Prostate gland (tissue), 2 donors: ENCODE measurements at regions not wholly inside any gene's neighbourhood (a gene's known extent, or its start where the extent isn't known, plus 50 kb on each side); places are given as distances from the start of the nearest gene placed in this dataset.

ENCODE experiments used
- DNase-seq: peaks from one replicate; pipeline ENCODE4 v3.0.0-alpha.2; 2019; ENCODE audit warnings: low spot score
- H3K27ac ChIP-seq, 2 donors: fragments of 200-600 bp; sonication (generic); 2 replicates each; pipeline ENCODE4 v1.5.1; 2017 to 2019
- H3K27me3 ChIP-seq: fragments of 200-600 bp; sonication (generic); replicated peaks from 2 replicates; pipeline ENCODE4 v1.5.1; 2019; ENCODE audit not compliant: insufficient read depth
- H3K36me3 ChIP-seq, 2 donors: fragments of 200-600 bp; sonication (generic); 1 replicate in 1 of 2; 2 replicates in 1 of 2; pipeline versions ENCODE4 v1.5.1 to v1.8.1; 2017 to 2019
- H3K4me1 ChIP-seq: fragments of 200-600 bp; sonication (generic); replicated peaks from 2 replicates; pipeline ENCODE4 v1.5.1; 2019
- H3K4me3 ChIP-seq, 2 donors: fragments of 200-600 bp; sonication (generic); 2 replicates each; pipeline ENCODE4 v1.5.1; 2017 to 2019
- H3K9me3 ChIP-seq: fragments of 200-600 bp; sonication (generic); 2 replicates; pipeline ENCODE4 v1.5.1; 2017
- POLR2A ChIP-seq: fragments of 450-650 bp; IDR thresholded peaks from one replicate; pipeline ENCODE4 v1.6.1; 2016; ENCODE audit warnings: antibody characterized with exemption, mild to moderate bottlenecking
- POLR2AphosphoS5 ChIP-seq: sonication (generic); formaldehyde crosslinking; IDR thresholded peaks from one replicate; pipeline ENCODE4 v1.6.1; 2017; ENCODE audit warnings: antibody characterized with exemption
- WGBS: methylation state at CpG from one replicate; pipeline ENCODE4 v1.1.5; 2018; 5-methylcytosine and 5-hydroxymethylcytosine counted together
- intact Hi-C: fragments of 100-400 bp; cut with DNase I; formaldehyde crosslinking; loops from one replicate; pipeline ENCODE4 v1.14.2; 2022
- TF ChIP-seq, protein P1 (sequence below), 4 experiments: fragments of 200-600 bp in 2 of 4; fragments of 450-650 bp in 2 of 4; sonication (generic) in 2 of 4; IDR thresholded peaks; 1 replicate in 3 of 4; 2 replicates in 1 of 4; pipeline ENCODE4 v1.5.1; 2016 to 2019; ENCODE audit warnings: antibody characterized with exemption in 4 of 4, mild to moderate bottlenecking in 2 of 4, moderate library complexity in 2 of 4

GRCh38 chr10:88063861-88064557 is 200.6 kb downstream of the PTEN start:
- Histone ChIP-seq H3K27me3 (no peaks in the 10 kb centered on the region), H3K27ac (peak overlapping the region in 1 of 2 donors; percentile 54), H3K4me3 (no peak overlapping the region), H3K36me3 (no peaks in the 10 kb centered on the region), H3K4me1 (no peaks in the 10 kb centered on the region), H3K9me3 (no peaks in the 10 kb centered on the region)
- DNase-seq: no peak
- 37% methylated on average over 4 of the region's 4 CpGs for WGBS
- TF ChIP-seq, protein P1, sequence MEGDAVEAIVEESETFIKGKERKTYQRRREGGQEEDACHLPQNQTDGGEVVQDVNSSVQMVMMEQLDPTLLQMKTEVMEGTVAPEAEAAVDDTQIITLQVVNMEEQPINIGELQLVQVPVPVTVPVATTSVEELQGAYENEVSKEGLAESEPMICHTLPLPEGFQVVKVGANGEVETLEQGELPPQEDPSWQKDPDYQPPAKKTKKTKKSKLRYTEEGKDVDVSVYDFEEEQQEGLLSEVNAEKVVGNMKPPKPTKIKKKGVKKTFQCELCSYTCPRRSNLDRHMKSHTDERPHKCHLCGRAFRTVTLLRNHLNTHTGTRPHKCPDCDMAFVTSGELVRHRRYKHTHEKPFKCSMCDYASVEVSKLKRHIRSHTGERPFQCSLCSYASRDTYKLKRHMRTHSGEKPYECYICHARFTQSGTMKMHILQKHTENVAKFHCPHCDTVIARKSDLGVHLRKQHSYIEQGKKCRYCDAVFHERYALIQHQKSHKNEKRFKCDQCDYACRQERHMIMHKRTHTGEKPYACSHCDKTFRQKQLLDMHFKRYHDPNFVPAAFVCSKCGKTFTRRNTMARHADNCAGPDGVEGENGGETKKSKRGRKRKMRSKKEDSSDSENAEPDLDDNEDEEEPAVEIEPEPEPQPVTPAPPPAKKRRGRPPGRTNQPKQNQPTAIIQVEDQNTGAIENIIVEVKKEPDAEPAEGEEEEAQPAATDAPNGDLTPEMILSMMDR (IDR thresholded peaks at IDR 0.05): no peak
- no peak for TF ChIP-seq POLR2AphosphoS5
- TF ChIP-seq POLR2A: no peak
- intact Hi-C loops: no loop called here

DNA sequence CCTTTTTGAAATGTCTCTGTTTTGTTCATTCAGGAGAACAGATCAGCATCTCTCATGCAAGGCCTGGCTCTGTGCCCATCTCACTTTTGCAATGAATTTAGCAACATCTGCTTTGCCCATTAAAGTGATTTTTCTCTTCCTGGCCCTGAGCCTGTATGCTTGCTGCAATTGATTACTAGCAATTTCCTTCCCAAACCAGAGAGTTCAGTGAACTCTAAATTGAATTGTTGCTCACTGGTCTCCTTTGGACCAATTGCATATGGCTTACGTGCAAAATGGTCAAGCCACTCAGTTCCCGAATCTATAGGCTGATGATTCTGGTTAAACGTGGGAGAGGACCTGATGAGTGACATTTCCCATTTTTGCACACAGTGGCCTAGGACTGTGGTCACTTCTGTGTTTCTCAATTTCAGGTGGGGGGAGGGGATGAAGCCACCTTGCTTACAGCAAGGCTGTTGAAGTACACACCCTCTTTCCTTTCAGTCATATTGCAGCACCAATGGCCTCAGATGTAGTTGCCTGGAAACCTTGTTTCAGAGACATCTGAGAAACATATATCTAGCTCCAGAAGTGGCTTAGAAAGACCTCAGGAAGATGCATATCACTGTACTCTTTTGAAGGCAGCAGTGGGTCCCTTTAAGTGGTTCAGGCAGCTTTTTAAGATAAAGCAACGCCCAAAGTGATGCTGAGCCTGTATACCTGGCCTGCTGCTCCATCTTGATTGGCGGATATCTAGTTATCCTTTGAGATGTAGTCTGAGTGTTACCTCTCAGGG is 201.4 kb downstream of the PTEN start:
- DNase-seq: no peak
- Histone ChIP-seq H3K4me3 (no peak overlapping the region), H3K27ac (no peak overlapping the region), H3K36me3 (no peaks in the 10 kb centered on the region), H3K4me1 (no peaks in the 10 kb centered on the region), H3K27me3 (no peaks in the 10 kb centered on the region), H3K9me3 (no peaks in the 10 kb centered on the region)
- intact Hi-C loops: no loop called here
- TF ChIP-seq, protein P1 (IDR thresholded peaks at IDR 0.05): no peak
- TF ChIP-seq POLR2AphosphoS5 (no peak), POLR2A (no peak)
- 82% methylated on average over 5 of the region's 5 CpGs for WGBS

DNA sequence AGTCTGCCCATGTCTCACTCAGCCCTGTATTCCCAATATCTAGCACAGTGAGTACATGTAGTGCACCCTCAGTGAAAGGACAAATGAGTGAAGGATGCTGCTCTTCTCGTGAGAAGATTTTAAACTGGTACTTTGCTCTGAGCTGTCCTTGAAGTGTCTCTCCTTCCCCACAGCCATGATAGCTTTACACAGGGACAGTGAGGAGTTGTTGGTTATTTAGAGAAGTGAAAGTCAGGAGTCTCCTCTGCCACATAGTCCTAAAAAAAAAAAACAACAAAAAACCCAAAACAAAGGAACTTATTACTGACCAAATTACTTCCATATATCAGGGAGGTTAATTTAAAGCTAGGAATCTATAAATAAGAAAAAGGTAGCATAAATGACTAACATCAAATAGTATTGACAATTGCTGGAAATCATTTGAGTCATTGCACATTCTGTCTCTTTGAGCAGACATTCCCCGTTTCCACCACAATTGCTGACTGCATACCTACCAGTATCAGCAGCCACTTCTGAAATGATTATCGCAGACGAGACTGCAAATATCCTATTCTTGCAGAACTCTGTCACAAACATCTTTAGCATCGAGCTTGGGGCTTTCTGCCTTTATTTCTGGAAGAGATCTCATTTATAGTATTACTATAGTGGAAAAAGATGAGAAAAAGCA is 202.1 kb downstream of the PTEN start:
- Histone ChIP-seq H3K36me3 (no peaks in the 10 kb centered on the region), H3K27me3 (no peaks in the 10 kb centered on the region), H3K4me1 (no peaks in the 10 kb centered on the region), H3K27ac (no peak overlapping the region), H3K9me3 (no peaks in the 10 kb centered on the region), H3K4me3 (no peak overlapping the region)
- DNase-seq: no peak
- no peak for TF ChIP-seq POLR2AphosphoS5
- TF ChIP-seq POLR2A: no peak
- TF ChIP-seq, protein P1 (IDR thresholded peaks at IDR 0.05): no peak
- 91% methylated on average over 5 of the region's 5 CpGs for WGBS
- intact Hi-C loops: no loop called here

- no peak overlapping the region for H3K27ac ChIP-seq
Measured at GRCh38 chr10:88066319-88066718, 202.9 kb downstream of the PTEN start.

More at GRCh38 chr10:88066319-88066718, 202.9 kb downstream of the PTEN start:
- H3K4me3 ChIP-seq: no peak overlapping the region
- WGBS: 83% methylated on average over 3 of the region's 3 CpGs
- TF ChIP-seq, protein P1 (IDR thresholded peaks at IDR 0.05): no peak
- TF ChIP-seq POLR2A (no peak), POLR2AphosphoS5 (no peak)
- DNase-seq: no peak
- intact Hi-C loops: no loop called here
- no peaks in the 10 kb centered on the region for H3K9me3 ChIP-seq
- no peaks in the 10 kb centered on the region for H3K36me3 ChIP-seq
- H3K4me1 ChIP-seq: no peaks in the 10 kb centered on the region
- no peaks in the 10 kb centered on the region for H3K27me3 ChIP-seq
